Endothelial cell of umbilical vein (primary cell): ENCODE measurements at regions not wholly inside any gene's neighbourhood (a gene's known extent, or its start where the extent isn't known, plus 50 kb on each side); places are given as distances from the start of the nearest gene placed in this dataset.

Source experiments
- BruUV-seq: library from RNA; stranded (reverse); fragments of 400-500 nt; replicated peaks from 2 replicates; lab custom pipeline; 2021; lab: Mats Ljungman, UMichigan
- CTCF ChIA-PET: fragments of 300-600, 350-600 bp; sonication (Branson Sonifier 250); formaldehyde crosslinking; loops from one replicate; lab custom pipeline; 2021; ENCODE audit warnings: antibody characterized with exemption, inconsistent platforms; lab: Charles Lee
- POLR2A ChIA-PET: fragments of 300-600, 350-600 bp; sonication (Branson Sonifier 250); formaldehyde crosslinking; loops from one replicate; lab custom pipeline; 2021; ENCODE audit warnings: antibody characterized with exemption, inconsistent platforms; lab: Charles Lee
- DNase-seq: peaks from one replicate; pipeline ENCODE4 v3.0.0-alpha.2; 2011; ENCODE audit warnings: low read depth, low spot score
- FAIRE-seq: peaks from 2 replicates; lab custom pipeline; 2011; peaks lifted over from hg19 to GRCh38; lab: Jason Lieb, UNC
- H2AFZ ChIP-seq: 2 replicates; pipeline ENCODE4 v1.6.0; 2012; ENCODE audit warnings: low read depth, low read length, control low read depth, inconsistent platforms
- H3K27ac ChIP-seq: 2 replicates; pipeline ENCODE4 v1.5.1; 2011; ENCODE audit warnings: low read depth, mild to moderate bottlenecking, control low read depth, low read length, moderate library complexity; ENCODE audit not compliant: insufficient read depth
- H3K27me3 ChIP-seq, 2 experiments: 2 replicates each; pipeline versions ENCODE4 v1.6.0 to v1.6.1; 2011; ENCODE audit warnings: low read length in 2 of 2, mixed read lengths in 1 of 2; ENCODE audit not compliant: control insufficient read depth in 2 of 2, insufficient read depth in 2 of 2
- H3K36me3 ChIP-seq, 2 experiments: 2 replicates in 1 of 2; 3 replicates in 1 of 2; pipeline ENCODE4 v1.5.1; 2011; ENCODE audit warnings: low read length in 2 of 2, mild to moderate bottlenecking in 1 of 2, moderate library complexity in 1 of 2; ENCODE audit not compliant: control insufficient read depth in 2 of 2, insufficient read depth in 2 of 2; ENCODE audit errors: extremely low read depth in 1 of 2
- H3K4me1 ChIP-seq: 3 replicates; pipeline ENCODE4 v1.5.1; 2011; ENCODE audit warnings: mild to moderate bottlenecking, low read length; ENCODE audit not compliant: control insufficient read depth, insufficient read depth; ENCODE audit errors: extremely low read depth
- H3K4me2 ChIP-seq: 2 replicates; pipeline ENCODE4 v1.6.1; 2011; ENCODE audit warnings: low read length, control low read depth, mixed read lengths; ENCODE audit not compliant: insufficient read depth
- H3K4me3 ChIP-seq, 3 experiments: fragments of 200-600 bp in 1 of 3; sonication (generic), shearing (Covaris generic) in 1 of 3; replicated peaks in 1 of 3; 2 replicates each; pipeline ENCODE4 v1.5.1; 2011 to 2016; ENCODE audit warnings: control low read depth in 3 of 3, low read length in 3 of 3, mild to moderate bottlenecking in 2 of 3, inconsistent platforms in 1 of 3, low read depth in 1 of 3, moderate library complexity in 1 of 3; ENCODE audit not compliant: insufficient read depth in 1 of 3
- H3K79me2 ChIP-seq: 2 replicates; pipeline ENCODE4 v1.6.0; 2012; ENCODE audit warnings: low read length, inconsistent platforms; ENCODE audit not compliant: control insufficient read depth, insufficient read depth
- H3K9ac ChIP-seq: replicated peaks from 2 replicates; pipeline ENCODE3; 2011; ENCODE audit warnings: low read length, control low read depth; ENCODE audit not compliant: insufficient read depth; ENCODE audit errors: extremely low read depth
- H3K9me1 ChIP-seq: replicated peaks from 3 replicates; pipeline ENCODE4 v1.6.0; 2011; ENCODE audit warnings: mild to moderate bottlenecking, low read length; ENCODE audit not compliant: control insufficient read depth, insufficient read depth; ENCODE audit errors: extremely low read depth
- H3K9me3 ChIP-seq: replicated peaks from 2 replicates; pipeline ENCODE4 v1.5.1; 2012; ENCODE audit warnings: low read length, inconsistent platforms; ENCODE audit not compliant: control insufficient read depth, insufficient read depth
- H4K20me1 ChIP-seq: replicated peaks from 2 replicates; pipeline ENCODE3; 2011; ENCODE audit warnings: mild to moderate bottlenecking, low read length; ENCODE audit not compliant: control insufficient read depth, insufficient read depth; ENCODE audit errors: extremely low read depth
- EZH2 ChIP-seq: IDR thresholded peaks from 2 replicates; pipeline ENCODE4 v1.6.1; 2012; ENCODE audit warnings: borderline replicate concordance, low read depth, mild to moderate bottlenecking, moderate library complexity, low read length, inconsistent platforms; ENCODE audit not compliant: severe bottlenecking
- FOS ChIP-seq: IDR thresholded peaks from 2 replicates; pipeline ENCODE4 v1.6.1; 2011; ENCODE audit warnings: mild to moderate bottlenecking, low read length, moderate library complexity, borderline replicate concordance; ENCODE audit not compliant: insufficient read depth
- GATA2 ChIP-seq: IDR thresholded peaks from 2 replicates; pipeline ENCODE4 v1.7.0; 2011; ENCODE audit warnings: low read depth, mild to moderate bottlenecking, moderate library complexity, mixed read lengths, low read length; ENCODE audit not compliant: insufficient read length, insufficient read depth
- JUN ChIP-seq: IDR thresholded peaks from 2 replicates; pipeline ENCODE4 v1.6.1; 2011; ENCODE audit warnings: borderline replicate concordance, low read depth; ENCODE audit not compliant: insufficient read length, insufficient read depth
- MYC ChIP-seq: IDR thresholded peaks from one replicate; pipeline ENCODE4 v1.6.1; 2011; ENCODE audit warnings: mild to moderate bottlenecking, low read depth, low read length
- POLR2A ChIP-seq: IDR thresholded peaks from 2 replicates; pipeline ENCODE4 v1.6.1; 2012; ENCODE audit warnings: low read depth, mild to moderate bottlenecking, control low read depth, low read length
- POLR2AphosphoS5 ChIP-seq: IDR thresholded peaks from 2 replicates; pipeline ENCODE4 v1.6.1; 2012; ENCODE audit warnings: low read depth, mild to moderate bottlenecking, control low read depth, low read length, moderate library complexity; ENCODE audit not compliant: insufficient read depth
- dilution Hi-C: fragments of 300-500 bp; cut with MboI; formaldehyde crosslinking; loops from one replicate; pipeline ENCODE4 v1.15.0; 2019; ENCODE audit warnings: low sequenced_read_pairs; ENCODE audit not compliant: extremely low pct_ligation_motif_present
- intact Hi-C: fragments of 100-400 bp; cut with micrococcal nuclease; formaldehyde crosslinking; loops from one replicate; pipeline ENCODE4 v1.10.0; 2022
- TF ChIP-seq, protein P1 (sequence below): IDR thresholded peaks from 2 replicates; pipeline ENCODE4 v1.6.1; 2011; ENCODE audit not compliant: insufficient read depth, insufficient read length
- TF ChIP-seq, protein P2 (sequence below), 2 donors: IDR thresholded peaks; 1 replicate in 1 of 2; 2 replicates in 1 of 2; pipeline ENCODE4 v1.5.1; 2011; ENCODE audit warnings: low read length in 2 of 2, mild to moderate bottlenecking in 2 of 2, moderate library complexity in 2 of 2, control low read depth in 1 of 2, inconsistent platforms in 1 of 2, low read depth in 1 of 2; ENCODE audit not compliant: insufficient read depth in 1 of 2; ENCODE audit errors: extremely low read depth in 1 of 2

DNA sequence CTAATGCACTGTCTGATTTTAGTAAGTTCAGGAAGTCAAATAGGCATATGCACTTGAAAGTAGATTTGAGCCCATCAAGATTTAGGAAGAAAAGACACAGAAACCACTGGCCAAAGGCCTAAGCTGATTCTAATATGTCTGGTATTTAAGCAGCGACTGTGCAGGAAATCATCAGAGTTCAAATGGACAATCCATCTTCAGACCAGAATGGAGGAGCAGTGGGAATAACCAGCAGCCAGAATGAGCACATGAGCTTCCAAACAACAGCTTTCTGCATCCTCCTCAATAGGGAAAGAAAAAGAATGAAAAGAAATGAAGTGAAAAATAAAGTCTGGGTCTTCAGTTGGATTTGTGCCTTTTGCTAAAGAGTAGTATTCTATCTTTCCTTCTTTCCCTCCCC, 50.6 kb downstream of the SOD2 start:
- FAIRE-seq = no peak
- intact Hi-C loops (no loop called here), dilution Hi-C loops (no loop called here)
- Histone ChIP-seq H3K9me1 (no peaks in the 10 kb centered on the region), H3K4me2 (no peak overlapping the region), H3K27me3 (no peaks in the 10 kb centered on the region), H3K4me3 (no peak overlapping the region), H3K79me2 (no peaks in the 10 kb centered on the region), H4K20me1 (no peaks in the 10 kb centered on the region), H3K4me1 (no peaks in the 10 kb centered on the region), H3K9me3 (no peaks in the 10 kb centered on the region), H3K9ac (no peak overlapping the region), H2AFZ (no peak overlapping the region), H3K36me3 (no peaks in the 10 kb centered on the region), H3K27ac (no peak overlapping the region)
- BruUV-seq = no TSS peak
- ChIA-PET CTCF (interaction anchor here (1.7 to 3.9 kb wide), 2 partner anchors 9 to 13 kb away, joined by 10 to 27 read pairs; no protein-coding TSS in a partner anchor), POLR2A (no interaction called here)
- no peak for DNase-seq
- TF ChIP-seq JUN (no peak), FOS (no peak), GATA2 (no peak)
- TF ChIP-seq, protein P1, sequence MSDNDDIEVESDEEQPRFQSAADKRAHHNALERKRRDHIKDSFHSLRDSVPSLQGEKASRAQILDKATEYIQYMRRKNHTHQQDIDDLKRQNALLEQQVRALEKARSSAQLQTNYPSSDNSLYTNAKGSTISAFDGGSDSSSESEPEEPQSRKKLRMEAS = no peak

DNA sequence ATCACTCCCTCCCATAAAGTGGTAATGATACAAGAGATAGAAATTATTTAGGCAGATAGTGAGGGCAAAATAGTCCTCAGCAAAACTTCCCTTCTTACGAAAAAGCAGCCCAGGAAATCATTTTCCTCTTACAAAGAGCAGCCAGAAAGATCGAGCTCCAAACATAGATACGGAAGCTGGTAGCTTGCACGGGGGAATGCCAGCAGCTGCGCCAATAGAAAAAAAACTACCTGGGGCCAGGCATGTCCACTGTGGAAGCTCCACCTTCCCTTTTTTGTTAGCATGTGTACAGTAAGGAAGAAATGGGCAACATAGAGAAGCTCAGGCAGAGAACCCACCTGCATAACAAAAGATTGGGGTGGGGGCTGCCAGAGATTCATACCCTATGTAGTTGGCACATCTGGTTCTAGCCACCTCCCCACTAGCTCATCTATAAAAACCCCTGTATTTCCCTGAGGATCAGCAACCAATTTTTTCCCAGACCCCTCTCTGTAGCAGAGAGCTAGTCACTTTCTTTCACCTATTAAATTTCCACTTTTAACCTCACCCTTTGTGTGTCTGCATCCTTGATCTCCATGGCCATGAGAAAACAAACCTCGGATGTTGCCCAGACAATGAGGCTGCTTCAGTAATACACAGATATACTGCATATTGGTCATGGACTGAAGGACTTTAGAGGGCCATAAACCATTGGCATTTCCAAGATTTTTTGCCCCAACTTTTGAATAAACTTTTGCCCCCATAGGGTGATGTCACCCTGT, 52.1 kb downstream of the SOD2 start:
- dilution Hi-C loops = no loop called here
- no peak for TF ChIP-seq FOS
- no peak for TF ChIP-seq GATA2
- TF ChIP-seq MYC = no peak
- TF ChIP-seq, protein P2, sequence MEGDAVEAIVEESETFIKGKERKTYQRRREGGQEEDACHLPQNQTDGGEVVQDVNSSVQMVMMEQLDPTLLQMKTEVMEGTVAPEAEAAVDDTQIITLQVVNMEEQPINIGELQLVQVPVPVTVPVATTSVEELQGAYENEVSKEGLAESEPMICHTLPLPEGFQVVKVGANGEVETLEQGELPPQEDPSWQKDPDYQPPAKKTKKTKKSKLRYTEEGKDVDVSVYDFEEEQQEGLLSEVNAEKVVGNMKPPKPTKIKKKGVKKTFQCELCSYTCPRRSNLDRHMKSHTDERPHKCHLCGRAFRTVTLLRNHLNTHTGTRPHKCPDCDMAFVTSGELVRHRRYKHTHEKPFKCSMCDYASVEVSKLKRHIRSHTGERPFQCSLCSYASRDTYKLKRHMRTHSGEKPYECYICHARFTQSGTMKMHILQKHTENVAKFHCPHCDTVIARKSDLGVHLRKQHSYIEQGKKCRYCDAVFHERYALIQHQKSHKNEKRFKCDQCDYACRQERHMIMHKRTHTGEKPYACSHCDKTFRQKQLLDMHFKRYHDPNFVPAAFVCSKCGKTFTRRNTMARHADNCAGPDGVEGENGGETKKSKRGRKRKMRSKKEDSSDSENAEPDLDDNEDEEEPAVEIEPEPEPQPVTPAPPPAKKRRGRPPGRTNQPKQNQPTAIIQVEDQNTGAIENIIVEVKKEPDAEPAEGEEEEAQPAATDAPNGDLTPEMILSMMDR (IDR thresholded peaks at IDR 0.05; ENCODE audit: extremely low read depth in 1 of 2, insufficient read depth in 1 of 2, low read depth in 1 of 2, low read length in 2 of 2) = no peak
- TF ChIP-seq EZH2 = no peak
- no peak for TF ChIP-seq POLR2AphosphoS5
- no peak for TF ChIP-seq JUN
- no peak for TF ChIP-seq POLR2A
- TF ChIP-seq, protein P1 = no peak
- H3K36me3 ChIP-seq = no peaks in the 10 kb centered on the region
- no peaks in the 10 kb centered on the region for H4K20me1 ChIP-seq
- no peaks in the 10 kb centered on the region for H3K4me1 ChIP-seq
- H3K9me1 ChIP-seq = no peaks in the 10 kb centered on the region
- no peaks in the 10 kb centered on the region for H3K79me2 ChIP-seq
- no peaks in the 10 kb centered on the region for H3K9me3 ChIP-seq
- POLR2A ChIA-PET = no interaction called here
- no peak overlapping the region for H3K9ac ChIP-seq
- no peaks in the 10 kb centered on the region for H3K27me3 ChIP-seq
- CTCF ChIA-PET = interaction anchor here (1.7 to 3.9 kb wide), 2 partner anchors 8 to 15 kb away, joined by 10 to 27 read pairs; no protein-coding TSS in a partner anchor
- H3K4me2 ChIP-seq = no peak overlapping the region
- no peak overlapping the region for H3K4me3 ChIP-seq
- intact Hi-C loops = no loop called here
- no peak for FAIRE-seq
- H2AFZ ChIP-seq = no peak overlapping the region
- no peak overlapping the region for H3K27ac ChIP-seq
- no TSS peak for BruUV-seq
- no peak for DNase-seq
